AG09319 (cell line): ENCODE measurements at regions not wholly inside any gene's neighbourhood (a gene's known extent, or its start where the extent isn't known, plus 50 kb on each side); places are given as distances from the start of the nearest gene placed in this dataset.
A peak's percentile ranks its signal among the peaks of the same experiment; 100 is the strongest.

Experiments used
- DNase-seq: peaks from one replicate; pipeline ENCODE4 v3.0.0-alpha.2; 2010; ENCODE audit warnings: low read depth; ENCODE audit errors: extremely low read depth
- CTCF ChIP-seq: IDR thresholded peaks from 2 replicates; pipeline ENCODE4 v1.5.1; 2011; ENCODE audit warnings: low read depth, mild to moderate bottlenecking, inconsistent platforms, low read length, moderate library complexity

GRCh38 chr2:29995241-29995640, 73.9 kb upstream of the ALK start:
- no peak for TF ChIP-seq CTCF
- no peak for DNase-seq

GRCh38 chr2:30003128-30003527, 81.7 kb upstream of the ALK start:
- TF ChIP-seq CTCF: no peak
- no peak for DNase-seq

- DNase-seq: no peak
- TF ChIP-seq CTCF: no peak
Observed at GRCh38 chr2:30022444-30023071, 101.2 kb upstream of the ALK start.

- no peak for DNase-seq
- no peak for TF ChIP-seq CTCF
Observed at GRCh38 chr2:30024281-30024680, 102.9 kb upstream of the ALK start.

- peak; percentile 70 for TF ChIP-seq CTCF
- peak; percentile 19 for DNase-seq
Observed at GRCh38 chr2:30026091-30027055, 105.0 kb upstream of the ALK start.

- TF ChIP-seq CTCF: no peak
- DNase-seq: no peak
Observed at GRCh38 chr2:30029804-30030203, 108.4 kb upstream of the ALK start.

- TF ChIP-seq CTCF: no peak
Observed at GRCh38 chr2:30030361-30030760, 109.0 kb upstream of the ALK start.

More at GRCh38 chr2:30030361-30030760, 109.0 kb upstream of the ALK start:
- DNase-seq: no peak
